ENCODE measurements at regions not wholly inside any gene's neighbourhood (a gene's known extent, or its start where the extent isn't known, plus 50 kb on each side); places are given as distances from the start of the nearest gene placed in this dataset.
"Not testable (repeated sequence)": the region's sequence is repeated elsewhere in the genome, so short reads cannot be mapped to it uniquely, and the experiment has no call there.

DNA sequence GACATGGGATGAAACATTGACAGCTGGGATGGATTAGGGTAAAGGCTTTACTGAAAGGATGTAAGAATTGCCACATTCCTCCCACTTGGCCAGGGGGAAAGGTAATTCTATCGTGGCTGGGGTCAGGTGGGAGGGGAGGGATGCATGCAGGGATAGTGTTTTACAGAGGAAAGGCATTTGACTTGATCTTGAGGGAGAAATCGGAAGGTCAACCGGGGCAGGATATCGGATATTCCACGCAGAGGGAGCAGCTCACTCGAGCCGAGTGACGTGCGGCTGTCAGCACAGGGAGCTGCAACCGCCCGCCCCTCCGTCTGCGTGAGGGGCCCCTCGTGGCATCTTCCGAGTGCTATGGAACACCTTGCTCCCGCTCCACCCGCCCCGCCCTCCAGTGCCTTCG lies 63.4 kb upstream of the ADAMTS2 start:
- CTCF ChIA-PET, result no interaction called here

DNA sequence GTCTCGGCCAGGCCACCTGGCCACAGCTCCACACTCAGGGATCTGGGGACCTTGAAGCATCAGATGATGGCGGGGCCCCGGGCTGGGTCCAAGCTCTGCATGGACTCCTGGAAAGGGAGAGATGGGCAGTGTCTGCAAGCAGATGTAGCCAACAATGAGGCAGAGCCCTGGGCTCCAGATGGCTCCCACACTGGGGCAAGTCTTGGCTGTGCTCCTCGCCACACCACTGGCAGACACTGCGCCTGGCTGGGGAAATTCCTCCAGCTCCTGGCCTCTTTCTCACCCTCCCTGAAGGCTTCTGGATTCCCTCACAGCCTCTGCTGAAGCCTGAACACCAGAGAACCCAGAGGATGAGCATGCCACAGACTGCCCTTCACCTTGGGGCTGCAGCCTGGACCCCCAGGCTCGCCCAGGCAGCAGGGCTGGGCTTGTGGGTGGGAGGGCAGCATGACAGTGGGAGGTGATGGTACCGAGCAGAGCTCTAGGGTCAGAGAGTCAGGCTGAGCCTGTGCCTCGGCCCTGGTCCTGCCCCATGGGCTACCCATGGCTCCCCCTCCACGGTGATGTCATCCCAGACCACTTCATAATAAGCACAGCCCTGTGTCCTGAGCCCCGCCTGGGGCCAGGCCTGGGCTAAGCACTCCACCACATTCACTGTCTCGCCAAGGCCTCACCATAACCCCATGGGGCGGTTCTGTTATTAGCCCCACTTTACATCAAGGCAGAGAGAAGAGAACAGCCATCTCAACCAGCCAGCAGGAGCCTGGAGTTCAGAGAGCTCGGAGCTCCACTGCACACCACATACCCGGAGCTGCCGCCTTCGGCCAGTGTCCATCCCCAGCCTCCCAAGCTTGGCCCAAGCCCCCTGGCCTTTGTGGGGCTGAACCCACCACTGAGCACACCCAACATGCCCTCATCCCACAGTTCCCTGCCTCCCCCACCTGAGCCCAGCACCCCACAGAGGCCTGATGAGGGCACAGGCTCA lies 62.2 kb upstream of the ADAMTS2 start:
- CTCF ChIA-PET, result no interaction called here
- intact Hi-C loops (cut with micrococcal nuclease), result no loop called here
- H3K36me3 Mint-ChIP-seq, result no peaks in the 10 kb centered on the region
- DNase-seq, result no peak
- peaks cover 2% of the 10 kb centered on the region for H3K27me3 Mint-ChIP-seq
- POLR2A ChIA-PET, result no interaction called here
- no peak overlapping the region for H3K4me3 Mint-ChIP-seq
- H3K9me3 Mint-ChIP-seq, result no peaks in the 10 kb centered on the region
- H3K27ac Mint-ChIP-seq, result no peak overlapping the region
- no peaks in the 10 kb centered on the region for H3K4me1 Mint-ChIP-seq (ENCODE audit: low read depth)

More for the DNA sequence above, 63.4 kb upstream of the ADAMTS2 start:
- Mint-ChIP-seq H3K27ac (no peak overlapping the region), H3K4me1 (ENCODE audit: low read depth) (no peaks in the 10 kb centered on the region), H3K4me3 (no peak overlapping the region), H3K36me3 (no peaks in the 10 kb centered on the region), H3K27me3 (peaks cover 2% of the 10 kb centered on the region), H3K9me3 (no peaks in the 10 kb centered on the region)
- intact Hi-C loops (cut with micrococcal nuclease), result no loop called here
- POLR2A ChIA-PET, result no interaction called here
- DNase-seq, result no peak

DNA sequence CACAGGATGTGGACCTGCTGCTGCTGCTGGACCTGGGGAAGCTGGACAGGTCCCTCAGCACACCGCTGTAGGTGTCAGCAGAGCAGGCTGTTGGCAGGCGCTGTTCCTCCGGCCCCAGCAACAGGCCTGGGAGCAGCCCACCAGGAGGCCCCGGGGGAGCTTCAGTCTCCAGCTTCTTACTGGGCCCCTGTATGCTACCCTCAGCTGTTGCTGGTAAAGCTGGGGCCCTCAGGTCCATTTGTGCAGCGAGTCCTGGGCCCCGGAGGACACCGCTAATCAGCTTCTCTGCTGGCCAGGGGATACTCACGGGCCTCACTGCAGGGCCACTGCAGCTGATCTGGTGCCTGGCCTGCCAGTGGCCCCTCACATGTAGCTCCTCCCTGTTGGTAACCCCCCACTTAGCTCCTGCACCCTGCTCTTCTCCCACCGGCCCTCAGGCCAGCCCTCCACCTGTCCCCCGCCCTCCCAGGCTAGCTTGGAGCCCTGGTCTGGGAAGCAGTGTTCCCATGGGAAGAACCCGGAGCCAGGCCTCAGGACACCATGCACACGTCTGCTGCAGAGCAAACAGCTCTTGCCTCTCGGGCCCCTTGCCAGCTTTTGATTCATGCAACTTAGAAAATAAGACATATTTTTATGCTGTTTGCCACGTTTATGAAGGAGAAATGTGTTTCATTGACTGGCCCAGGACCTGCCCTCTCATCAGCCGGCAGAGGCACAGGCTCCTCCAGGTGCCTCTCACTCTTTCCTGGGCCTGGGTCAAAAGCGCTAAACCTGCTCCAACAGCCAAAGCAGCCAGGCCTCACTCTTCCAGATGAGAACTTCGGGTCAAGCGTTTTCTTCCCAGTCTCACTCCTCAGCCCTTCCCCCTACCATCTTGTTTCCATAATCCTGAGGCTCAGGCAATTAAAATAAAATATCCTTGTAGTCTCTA lies 61.0 kb upstream of the ADAMTS2 start:
- POLR2A ChIA-PET, result no interaction called here
- H3K27me3 Mint-ChIP-seq, result peaks cover 2% of the 10 kb centered on the region
- no peaks in the 10 kb centered on the region for H3K4me1 Mint-ChIP-seq (ENCODE audit: low read depth)
- DNase-seq, result no peak
- H3K4me3 Mint-ChIP-seq, result no peak overlapping the region
- H3K36me3 Mint-ChIP-seq, result no peaks in the 10 kb centered on the region
- intact Hi-C loops (cut with micrococcal nuclease), result no loop called here
- no peak overlapping the region for H3K27ac Mint-ChIP-seq
- H3K9me3 Mint-ChIP-seq, result peaks cover 7% of the 10 kb centered on the region
- CTCF ChIA-PET, result no interaction called here

DNA sequence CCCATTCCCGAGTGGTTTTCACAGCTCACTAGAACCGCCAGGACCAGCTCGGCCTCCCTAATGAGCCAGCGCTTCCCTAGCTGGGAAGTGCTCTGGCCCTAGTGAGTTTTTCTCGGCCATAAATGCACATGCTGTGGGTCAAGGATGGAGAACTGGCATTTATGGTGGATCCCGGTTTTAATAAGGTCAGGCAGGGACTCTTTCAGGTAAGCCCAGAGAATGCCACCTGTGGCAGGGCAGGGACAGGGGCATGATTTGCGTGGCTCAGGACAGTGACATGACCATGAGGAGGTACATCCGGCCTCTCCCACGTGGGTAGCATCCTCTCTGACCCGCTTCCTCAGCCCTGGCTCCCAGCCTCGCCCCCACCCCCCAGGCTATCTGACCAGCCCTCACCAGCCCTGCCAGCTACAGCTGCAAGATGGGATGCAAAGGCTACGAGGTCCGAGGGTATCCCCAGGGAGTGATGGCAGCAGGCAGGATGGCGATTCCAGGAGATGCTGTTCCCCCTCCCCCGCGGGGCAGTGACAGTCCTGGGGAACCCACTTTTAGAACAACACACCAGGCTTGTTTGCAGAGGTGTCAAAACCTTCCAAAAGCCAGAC lies 60.3 kb upstream of the ADAMTS2 start:
- DNase-seq, result no peak
- intact Hi-C loops (cut with micrococcal nuclease), result no loop called here
- Mint-ChIP-seq H3K36me3 (peaks cover 1% of the 10 kb centered on the region), H3K27me3 (peaks cover 2% of the 10 kb centered on the region), H3K9me3 (peaks cover 14% of the 10 kb centered on the region), H3K4me1 (ENCODE audit: low read depth) (no peaks in the 10 kb centered on the region), H3K4me3 (no peak overlapping the region), H3K27ac (no peak overlapping the region)
- POLR2A ChIA-PET, result no interaction called here
- CTCF ChIA-PET, result interaction anchor here (0.7 kb wide), 1 partner anchor 265 kb away, joined by 3 read pairs; no protein-coding TSS in a partner anchor

DNA sequence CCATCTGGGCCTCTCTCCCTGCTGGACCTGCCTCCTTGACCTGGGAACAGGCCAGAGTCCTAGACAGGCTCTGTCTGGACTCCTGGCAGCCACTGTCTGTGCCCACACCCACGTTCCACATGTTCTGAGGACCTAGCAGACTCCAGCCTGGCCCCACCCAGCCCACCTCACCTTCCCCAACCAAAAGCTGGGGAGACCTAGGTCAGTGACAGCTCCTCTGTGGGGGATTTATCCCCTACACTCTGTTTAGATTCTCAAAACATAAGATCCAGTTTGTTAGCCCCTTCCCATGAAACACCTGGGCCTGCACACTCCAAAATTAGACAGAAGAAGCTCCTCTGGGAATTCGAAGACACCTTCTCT lies 59.8 kb upstream of the ADAMTS2 start:
- peaks cover 2% of the 10 kb centered on the region for H3K27me3 Mint-ChIP-seq
- H3K9me3 Mint-ChIP-seq, result peaks cover 19% of the 10 kb centered on the region
- H3K36me3 Mint-ChIP-seq, result peaks cover 1% of the 10 kb centered on the region
- no peak for DNase-seq
- ChIA-PET CTCF (interaction anchor here (0.7 kb wide), 1 partner anchor 265 kb away, joined by 3 read pairs; no protein-coding TSS in a partner anchor), POLR2A (no interaction called here)
- H3K27ac Mint-ChIP-seq, result no peak overlapping the region
- intact Hi-C loops (cut with micrococcal nuclease), result no loop called here
- no peaks in the 10 kb centered on the region for H3K4me1 Mint-ChIP-seq (ENCODE audit: low read depth)
- no peak overlapping the region for H3K4me3 Mint-ChIP-seq

DNA sequence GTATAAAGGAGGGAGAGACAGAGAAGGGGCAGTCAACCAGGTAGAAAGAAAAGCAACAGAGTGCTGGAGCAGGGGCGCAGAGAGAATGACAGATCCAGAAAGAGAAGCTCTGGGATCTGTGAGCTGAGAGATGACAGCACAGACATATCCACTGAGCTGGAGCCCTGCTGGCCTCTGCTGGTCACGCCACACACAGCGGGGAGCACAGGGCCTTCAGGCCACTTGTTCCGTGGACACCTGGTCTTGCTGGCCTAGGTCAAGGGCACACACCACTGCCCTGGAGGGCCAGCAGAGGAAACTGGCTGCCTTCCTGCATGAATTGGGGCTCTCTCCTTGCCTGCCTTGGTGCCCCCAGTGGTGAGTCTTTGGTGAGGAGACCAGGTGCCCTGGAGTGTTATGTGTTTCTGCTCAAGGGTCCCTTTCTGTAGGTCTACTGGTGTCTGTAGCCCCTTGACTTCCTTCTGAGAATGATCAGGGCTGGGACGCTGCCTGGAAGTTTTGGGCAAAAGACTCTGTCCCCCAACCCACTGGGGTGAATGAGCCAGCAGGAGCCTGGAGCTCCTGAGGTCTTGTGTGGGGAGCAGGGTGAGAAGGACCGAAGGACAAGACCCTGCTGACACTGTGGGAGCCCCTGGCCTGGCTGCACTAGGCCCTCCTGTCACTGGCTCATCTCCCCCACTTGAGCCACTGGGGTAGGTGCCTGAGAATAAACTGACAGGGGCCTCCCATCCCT lies 59.2 kb upstream of the ADAMTS2 start:
- CTCF ChIA-PET, result no interaction called here
- Mint-ChIP-seq H3K4me3 (no peak overlapping the region), H3K36me3 (peaks cover 6% of the 10 kb centered on the region), H3K27me3 (peaks cover 2% of the 10 kb centered on the region), H3K4me1 (ENCODE audit: low read depth) (no peaks in the 10 kb centered on the region), H3K27ac (no peak overlapping the region), H3K9me3 (peaks cover 25% of the 10 kb centered on the region)
- intact Hi-C loops (cut with micrococcal nuclease), result no loop called here
- no peak for DNase-seq
- POLR2A ChIA-PET, result no interaction called here

DNA sequence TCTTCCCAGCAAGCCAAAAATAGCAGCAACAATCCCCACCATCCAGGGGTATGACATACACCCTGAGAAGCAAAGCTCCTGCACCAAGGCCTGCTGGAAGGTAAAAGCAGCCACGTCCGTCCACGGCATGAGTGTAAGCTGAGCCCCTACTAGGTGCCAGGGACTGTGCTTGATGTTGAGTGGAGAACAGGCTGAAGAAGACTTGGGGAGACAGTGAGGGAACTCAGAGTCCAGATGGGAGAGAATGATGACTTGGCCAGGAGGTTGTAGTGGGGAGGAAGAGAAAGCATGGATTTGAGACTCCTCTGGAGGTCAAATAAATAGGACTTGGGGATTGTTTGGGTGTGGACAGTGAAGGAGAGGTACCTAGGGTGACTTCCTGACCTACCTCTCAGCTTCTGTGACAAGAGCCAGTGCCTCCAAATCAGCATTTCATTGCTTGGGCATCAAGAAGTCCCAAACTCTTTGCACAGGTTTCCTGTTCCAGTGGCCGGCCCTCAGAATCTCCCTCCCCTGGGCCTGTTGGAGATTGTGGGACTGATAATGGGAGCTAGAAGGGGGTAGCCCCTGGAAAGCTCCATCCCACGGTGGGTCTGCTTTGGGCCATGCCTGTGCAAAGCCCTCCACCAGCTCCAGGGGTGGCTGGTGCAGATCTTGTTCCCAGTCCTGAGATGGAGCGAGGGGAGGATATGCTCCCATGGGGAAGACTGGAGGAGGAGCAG lies 58.3 kb upstream of the ADAMTS2 start:
- ChIA-PET POLR2A (no interaction called here), CTCF (no interaction called here)
- intact Hi-C loops (cut with micrococcal nuclease), result no loop called here
- no peak for DNase-seq
- H3K4me1 Mint-ChIP-seq (ENCODE audit: low read depth), result no peaks in the 10 kb centered on the region
- H3K36me3 Mint-ChIP-seq, result peaks cover 7% of the 10 kb centered on the region
- H3K9me3 Mint-ChIP-seq, result peaks cover 34% of the 10 kb centered on the region
- no peak overlapping the region for H3K4me3 Mint-ChIP-seq
- H3K27me3 Mint-ChIP-seq, result no peaks in the 10 kb centered on the region
- no peak overlapping the region for H3K27ac Mint-ChIP-seq

DNA sequence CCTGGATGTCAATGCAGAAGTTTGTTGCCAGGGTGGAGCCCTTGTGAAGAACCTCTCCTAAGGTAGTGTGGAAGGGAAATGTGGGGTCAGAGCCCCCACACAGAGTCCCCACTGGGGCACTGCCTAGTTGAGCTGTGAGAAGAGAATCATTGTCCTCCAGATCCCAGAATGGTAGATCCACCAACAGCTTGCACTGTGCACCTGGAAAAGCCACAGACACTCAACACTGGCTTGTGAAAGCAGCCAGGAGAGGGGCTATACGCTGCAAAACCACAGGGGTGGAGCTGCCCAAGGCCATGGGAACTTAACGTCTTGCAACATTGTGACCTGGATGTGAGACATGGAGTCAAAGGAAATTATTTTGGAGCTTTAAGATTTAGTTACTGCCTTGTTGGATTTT lies 55.2 kb upstream of the ADAMTS2 start:
- intact Hi-C loops (cut with micrococcal nuclease); H3K4me1 Mint-ChIP-seq (ENCODE audit: low read depth); DNase-seq; CTCF ChIA-PET; H3K27me3 Mint-ChIP-seq; POLR2A ChIA-PET; H3K36me3 Mint-ChIP-seq; H3K27ac Mint-ChIP-seq; H3K4me3 Mint-ChIP-seq: not testable (repeated sequence)
- H3K9me3 Mint-ChIP-seq, result peaks cover 35% of the 10 kb centered on the region

DNA sequence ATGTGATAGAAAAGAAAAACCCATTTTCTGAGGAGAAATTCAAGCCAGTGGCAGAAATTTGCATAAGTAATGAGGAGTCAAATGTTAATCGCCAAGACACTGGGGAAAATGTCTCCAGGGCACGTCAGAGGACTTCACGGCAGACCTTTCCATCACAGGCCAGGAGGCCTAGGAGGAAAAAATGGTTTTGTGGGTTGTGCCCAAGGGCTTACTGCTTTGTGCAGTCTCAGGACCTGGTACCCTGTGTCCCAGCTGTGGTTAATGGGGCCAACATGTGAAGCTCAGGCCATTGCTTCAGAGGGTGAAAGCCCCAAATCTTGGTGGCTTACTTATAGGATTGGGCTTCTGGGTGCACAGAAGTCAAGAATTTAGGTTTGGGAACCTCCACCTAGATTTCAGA lies 54.8 kb upstream of the ADAMTS2 start:
- intact Hi-C loops (cut with micrococcal nuclease), result no loop called here
- H3K27ac Mint-ChIP-seq, result no peak overlapping the region
- no peaks in the 10 kb centered on the region for H3K4me1 Mint-ChIP-seq (ENCODE audit: low read depth)
- H3K4me3 Mint-ChIP-seq, result no peak overlapping the region
- peaks cover 8% of the 10 kb centered on the region for H3K36me3 Mint-ChIP-seq
- H3K9me3 Mint-ChIP-seq, result peaks cover 37% of the 10 kb centered on the region
- peaks cover 1% of the 10 kb centered on the region for H3K27me3 Mint-ChIP-seq
- POLR2A ChIA-PET, result no interaction called here
- CTCF ChIA-PET, result no interaction called here
- DNase-seq, result no peak

DNA sequence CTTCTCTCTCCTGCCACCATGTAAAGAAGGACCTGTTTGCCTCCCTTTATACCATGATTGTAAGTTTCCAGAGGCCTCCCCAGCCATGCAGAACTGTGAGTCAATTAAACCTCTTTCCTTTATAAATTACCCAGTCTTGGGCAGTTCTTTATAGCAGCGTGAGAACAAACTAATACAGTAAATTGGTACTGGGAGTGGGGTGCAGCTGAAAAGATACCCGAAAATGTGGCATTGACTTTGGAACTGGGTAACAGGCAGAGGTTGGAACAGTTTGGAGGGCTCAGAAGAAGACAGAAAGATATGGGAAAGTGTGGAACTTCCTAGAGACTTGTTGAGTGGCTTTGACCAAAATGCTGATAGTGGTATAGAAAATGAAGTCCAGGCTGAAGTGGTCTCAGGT lies 54.1 kb upstream of the ADAMTS2 start:
- DNase-seq; CTCF ChIA-PET; H3K4me1 Mint-ChIP-seq (ENCODE audit: low read depth); intact Hi-C loops (cut with micrococcal nuclease); H3K27ac Mint-ChIP-seq; POLR2A ChIA-PET; H3K4me3 Mint-ChIP-seq; H3K27me3 Mint-ChIP-seq; H3K36me3 Mint-ChIP-seq: not testable (repeated sequence)
- peaks cover 37% of the 10 kb centered on the region for H3K9me3 Mint-ChIP-seq

DNA sequence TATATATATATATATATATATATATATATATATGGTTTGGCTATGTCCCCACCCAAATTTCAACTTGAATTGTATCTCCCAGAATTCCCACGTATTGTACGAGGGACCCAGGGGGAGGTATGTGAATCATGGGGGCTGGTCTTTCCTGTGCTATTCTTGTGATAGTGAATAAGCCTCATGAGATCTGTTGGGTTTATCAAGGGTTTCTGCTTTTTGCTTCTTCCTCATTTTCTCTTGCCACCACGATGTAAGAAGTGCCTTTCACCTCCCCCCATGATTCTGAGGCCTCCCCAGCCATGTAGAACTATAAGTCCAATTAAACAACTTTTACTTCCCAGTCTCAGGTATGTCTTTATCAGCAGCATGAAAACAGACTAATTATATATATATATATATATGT lies 52.3 kb upstream of the ADAMTS2 start:
- ChIA-PET CTCF (no interaction called here), POLR2A (no interaction called here)
- Mint-ChIP-seq H3K27me3 (peaks cover 9% of the 10 kb centered on the region), H3K4me3 (no peak overlapping the region), H3K27ac (no peak overlapping the region), H3K4me1 (ENCODE audit: low read depth) (no peaks in the 10 kb centered on the region), H3K36me3 (peaks cover 11% of the 10 kb centered on the region), H3K9me3 (peaks cover 49% of the 10 kb centered on the region)
- DNase-seq, result no peak
- intact Hi-C loops (cut with micrococcal nuclease), result no loop called here
